Pancreas (tissue), 10 donors: ENCODE measurements at regions not wholly inside any gene's neighbourhood (a gene's known extent, or its start where the extent isn't known, plus 50 kb on each side); places are given as distances from the start of the nearest gene placed in this dataset.
"Not testable (repeated sequence)": the region's sequence is repeated elsewhere in the genome, so short reads cannot be mapped to it uniquely, and the experiment has no call there.

Experiments used
- ATAC-seq, 4 donors: fragments of 200-7000 bp; cut with Tn5 transposase; one replicate each; pipeline versions ENCODE4 v1.8.0 to v1.9.1; 2020; ENCODE audit warnings: mild to moderate bottlenecking in 4 of 4, moderate library complexity in 4 of 4
- DNase-seq, 6 donors: peaks; one replicate each; pipeline ENCODE4 v3.0.0-alpha.2; 2020
- FAIRE-seq: peaks from 2 replicates; lab custom pipeline; 2012; peaks lifted over from hg19 to GRCh38; lab: Jason Lieb, UNC
- H3K27ac ChIP-seq, 4 donors: fragments of 200-600 bp; sonication (generic); 1 replicate in 3 of 4; 2 replicates in 1 of 4; pipeline versions ENCODE4 v1.5.0 to v1.8.0; 2020
- H3K27me3 ChIP-seq, 4 donors: fragments of 200-600 bp; one replicate each; pipeline ENCODE4 v1.8.0; 2021
- H3K36me3 ChIP-seq, 3 donors: fragments of 200-600 bp; sonication (generic) in 1 of 3; one replicate each; pipeline versions ENCODE4 v1.5.0 to v1.8.0; 2020 to 2021
- H3K4me1 ChIP-seq, 3 donors: fragments of 200-600 bp; one replicate each; pipeline ENCODE4 v1.8.0; 2021
- H3K4me3 ChIP-seq, 4 donors: fragments of 200-600 bp; sonication (generic) in 2 of 4; one replicate each; pipeline versions ENCODE4 v1.5.0 to v1.8.0; 2020 to 2021
- H3K9me3 ChIP-seq, 4 donors: fragments of 200-600 bp; one replicate each; pipeline ENCODE4 v1.8.0; 2021
- CTCF ChIP-seq, 4 donors: fragments of 200-600 bp; sonication (generic) in 3 of 4; IDR thresholded peaks; one replicate each; pipeline versions ENCODE4 v1.5.0 to v1.8.0; 2021; ENCODE audit warnings: antibody characterized with exemption in 4 of 4
- WGBS, 2 donors: extraction: QIAGEN DNeasy Blood & Tissue Kit; methylation state at CpG; one replicate each; pipeline ENCODE4 v1.1.7; 2013; 5-methylcytosine and 5-hydroxymethylcytosine counted together
- intact Hi-C, 3 donors: fragments of 100-400 bp; cut with DNase I; formaldehyde crosslinking; loops; one replicate each; pipeline versions ENCODE4 v1.11.1 to v1.14.2; 2022
- donor health status: healthy with polysubstance abuse.
- donor health status: DM: no; HTN: no; CAD: no; lungs with moderate emphysema.
- donor health status: DM: no; HTN: no; CAD: no.
- donor health status: control.
- donor health status: control.
- donor health status: Bipolar disorder and iron deficiency.
- donor health status: DM: yes; HTN: yes; CAD: no.
- donor health status: DM: no; HTN: no; CAD: no.
- donor health status: DM: no; HTN: no; CAD: no.
- donor health status: DM: yes; HTN: yes; CAD: no.

DNA sequence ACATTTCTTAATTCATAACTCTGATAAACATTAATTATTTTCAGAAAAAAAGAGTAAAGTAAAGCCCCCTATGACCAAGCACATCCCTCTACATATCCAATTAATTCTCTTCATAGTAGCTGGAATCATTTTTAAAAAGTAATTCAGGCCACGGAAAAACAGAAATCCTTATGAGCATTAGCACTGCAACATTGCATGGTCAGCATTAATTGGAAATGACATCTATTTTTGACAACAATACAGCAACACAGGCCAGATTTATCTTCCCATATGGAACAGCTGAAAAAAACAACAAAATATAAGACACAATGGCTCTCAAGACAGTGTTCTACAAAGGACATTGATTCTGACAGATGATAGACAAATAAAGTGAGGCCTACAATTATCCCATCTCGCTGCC lies 236.6 kb downstream of the TMA16 start:
- Histone ChIP-seq H3K27ac (no peak overlapping the region), H3K9me3 (peaks cover 0 to 3% (median 0%) of the 10 kb centered on the region in 4 donors), H3K27me3 (no peaks in the 10 kb centered on the region), H3K4me3 (no peak overlapping the region), H3K4me1 (no peaks in the 10 kb centered on the region), H3K36me3 (no peaks in the 10 kb centered on the region)
- FAIRE-seq (no peak), ATAC-seq (no peak), DNase-seq (no peak)
- no peak for TF ChIP-seq CTCF (IDR thresholded peaks at IDR 0.05)
- WGBS, 2 donors = 67 to 76% methylated on average over 2 of the region's 2 CpGs
- intact Hi-C loops = no loop called here

DNA sequence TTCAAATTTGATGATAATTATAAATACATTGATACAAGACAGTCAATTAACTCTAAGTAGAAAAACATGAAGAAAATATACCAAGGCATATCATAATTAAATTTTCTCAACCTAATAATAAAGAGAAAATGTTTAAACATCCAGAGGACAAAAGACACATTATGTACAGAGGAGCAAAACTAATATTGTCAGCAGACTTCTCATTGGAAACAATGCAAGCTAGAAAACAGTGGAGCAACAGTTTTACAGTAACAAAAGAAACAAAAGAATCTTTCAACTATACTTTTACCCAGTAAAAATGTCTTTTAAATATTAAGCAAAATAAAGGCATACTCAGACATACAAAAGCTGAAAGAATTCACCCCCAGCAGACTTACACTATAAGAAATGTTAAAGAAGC lies 238.0 kb downstream of the TMA16 start:
- ATAC-seq (no peak), FAIRE-seq (no peak)
- intact Hi-C loops = no loop called here

GRCh38 chr4:163736876-163737275 lies 242.4 kb downstream of the TMA16 start:
- H3K9me3 ChIP-seq = peaks cover 0 to 3% (median 0%) of the 10 kb centered on the region in 4 donors
- no peaks in the 10 kb centered on the region for H3K4me1 ChIP-seq
- H3K27ac ChIP-seq = no peak overlapping the region
- intact Hi-C loops = no loop called here
- no peak for TF ChIP-seq CTCF (IDR thresholded peaks at IDR 0.05)
- no peak overlapping the region for H3K4me3 ChIP-seq
- 42 to 53% methylated on average over 3 of the region's 3 CpGs for WGBS, 2 donors
- DNase-seq (no peak), ATAC-seq (no peak), FAIRE-seq (no peak)
- H3K36me3 ChIP-seq = no peaks in the 10 kb centered on the region
- no peaks in the 10 kb centered on the region for H3K27me3 ChIP-seq

More for the DNA sequence above, 238.0 kb downstream of the TMA16 start:
- Histone ChIP-seq H3K4me1 (no peaks in the 10 kb centered on the region), H3K9me3 (peaks cover 0 to 3% (median 0%) of the 10 kb centered on the region in 4 donors), H3K27me3 (no peaks in the 10 kb centered on the region), H3K36me3 (no peaks in the 10 kb centered on the region), H3K4me3 (no peak overlapping the region), H3K27ac (no peak overlapping the region)
- no peak for DNase-seq
- no peak for TF ChIP-seq CTCF (IDR thresholded peaks at IDR 0.05)

DNA sequence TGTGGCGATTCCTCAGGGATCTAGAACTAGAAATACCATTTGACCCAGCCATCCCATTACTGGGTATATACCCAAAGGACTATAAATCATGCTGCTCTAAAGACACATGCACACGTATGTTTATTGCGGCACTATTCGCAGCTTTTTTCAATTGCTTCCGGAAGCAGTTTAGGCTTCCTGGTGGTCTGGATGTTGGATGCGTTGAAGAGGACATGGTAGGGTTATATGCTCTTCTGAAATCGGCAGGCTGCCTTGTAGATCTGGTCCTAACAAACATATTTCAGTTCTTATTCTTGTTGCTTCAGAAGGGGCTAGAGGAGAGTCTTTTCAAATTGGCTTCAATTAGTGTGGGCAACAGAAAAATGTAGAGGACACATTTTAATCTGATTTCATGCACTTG lies 243.4 kb downstream of the TMA16 start:
- H3K27ac ChIP-seq, H3K9me3 ChIP-seq, ATAC-seq, H3K4me1 ChIP-seq, FAIRE-seq, H3K36me3 ChIP-seq, DNase-seq, intact Hi-C loops, H3K27me3 ChIP-seq, H3K4me3 ChIP-seq: not testable (repeated sequence)
- 64 to 69% methylated on average over 6 of the region's 7 CpGs for WGBS, 2 donors

DNA sequence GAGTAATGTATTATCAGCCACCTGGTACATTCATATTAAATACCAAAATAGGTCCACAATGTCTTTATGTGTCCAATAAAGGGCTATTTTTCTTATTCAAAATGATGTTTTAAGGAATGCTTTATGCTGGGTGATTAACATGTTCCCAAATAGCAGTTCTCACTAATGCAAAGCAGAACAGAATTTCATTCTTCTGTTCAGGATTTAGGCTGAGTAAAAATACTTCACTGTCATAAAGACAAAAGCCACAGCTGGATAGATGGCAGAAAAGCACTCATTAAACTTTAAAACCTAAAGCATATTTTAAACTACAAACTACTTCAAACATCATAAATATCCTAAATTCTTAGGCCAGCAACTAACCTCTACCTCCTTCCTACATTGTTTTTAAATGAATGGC lies 244.0 kb downstream of the TMA16 start:
- Histone ChIP-seq H3K4me3 (no peak overlapping the region), H3K27ac (no peak overlapping the region), H3K9me3 (no peaks in the 10 kb centered on the region), H3K36me3 (no peaks in the 10 kb centered on the region), H3K27me3 (no peaks in the 10 kb centered on the region), H3K4me1 (no peaks in the 10 kb centered on the region)
- DNase-seq = no peak
- no peak for TF ChIP-seq CTCF (IDR thresholded peaks at IDR 0.05)
- no peak for ATAC-seq
- intact Hi-C loops = no loop called here
- no peak for FAIRE-seq

GRCh38 chr4:163744861-163745260 lies 250.4 kb downstream of the TMA16 start:
- intact Hi-C loops = no loop called here
- no peaks in the 10 kb centered on the region for H3K9me3 ChIP-seq
- H3K27me3 ChIP-seq = no peaks in the 10 kb centered on the region
- H3K4me3 ChIP-seq = no peak overlapping the region
- no peaks in the 10 kb centered on the region for H3K4me1 ChIP-seq
- no peak for DNase-seq
- no peak for FAIRE-seq
- no peaks in the 10 kb centered on the region for H3K36me3 ChIP-seq
- no peak overlapping the region for H3K27ac ChIP-seq
- no peak for ATAC-seq
- WGBS, 2 donors = 41 to 59% methylated on average over 4 of the region's 4 CpGs
- no peak for TF ChIP-seq CTCF (IDR thresholded peaks at IDR 0.05)
